ENCODE measurements at regions not wholly inside any gene's neighbourhood (a gene's known extent, or its start where the extent isn't known, plus 50 kb on each side); places are given as distances from the start of the nearest gene placed in this dataset.
A peak's percentile ranks its signal among the peaks of the same experiment; 100 is the strongest.

DNA sequence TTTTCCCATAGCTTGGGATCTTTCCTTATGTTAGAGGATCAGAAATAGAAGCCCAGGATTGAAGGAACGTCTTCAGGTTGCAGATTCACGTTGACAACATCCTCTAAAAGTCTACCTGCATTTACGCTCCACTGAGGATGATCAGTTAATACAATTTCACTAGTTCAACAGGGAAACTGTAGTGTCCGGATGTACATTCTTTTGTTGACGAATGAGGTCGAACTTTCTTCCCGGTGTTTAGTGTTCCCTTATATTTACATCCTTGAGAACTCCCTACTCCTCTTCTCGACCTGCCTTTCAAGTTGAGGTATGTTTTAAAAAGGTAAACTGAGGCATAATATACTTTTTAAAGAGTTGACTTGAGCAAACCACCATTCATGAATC lies 74.8 kb downstream of the SIK1 start:
- TF ChIP-seq, protein P1, sequence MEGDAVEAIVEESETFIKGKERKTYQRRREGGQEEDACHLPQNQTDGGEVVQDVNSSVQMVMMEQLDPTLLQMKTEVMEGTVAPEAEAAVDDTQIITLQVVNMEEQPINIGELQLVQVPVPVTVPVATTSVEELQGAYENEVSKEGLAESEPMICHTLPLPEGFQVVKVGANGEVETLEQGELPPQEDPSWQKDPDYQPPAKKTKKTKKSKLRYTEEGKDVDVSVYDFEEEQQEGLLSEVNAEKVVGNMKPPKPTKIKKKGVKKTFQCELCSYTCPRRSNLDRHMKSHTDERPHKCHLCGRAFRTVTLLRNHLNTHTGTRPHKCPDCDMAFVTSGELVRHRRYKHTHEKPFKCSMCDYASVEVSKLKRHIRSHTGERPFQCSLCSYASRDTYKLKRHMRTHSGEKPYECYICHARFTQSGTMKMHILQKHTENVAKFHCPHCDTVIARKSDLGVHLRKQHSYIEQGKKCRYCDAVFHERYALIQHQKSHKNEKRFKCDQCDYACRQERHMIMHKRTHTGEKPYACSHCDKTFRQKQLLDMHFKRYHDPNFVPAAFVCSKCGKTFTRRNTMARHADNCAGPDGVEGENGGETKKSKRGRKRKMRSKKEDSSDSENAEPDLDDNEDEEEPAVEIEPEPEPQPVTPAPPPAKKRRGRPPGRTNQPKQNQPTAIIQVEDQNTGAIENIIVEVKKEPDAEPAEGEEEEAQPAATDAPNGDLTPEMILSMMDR (IDR thresholded peaks at IDR 0.05; ENCODE audit: insufficient read depth, low read length, severe bottlenecking): no peak
- FAIRE-seq (no peak), DNase-seq (ENCODE audit: low read depth) (no peak)
- Histone ChIP-seq H3K4me3 (ENCODE audit: low read depth, low read length) (no peak overlapping the region), H3K36me3 (ENCODE audit: control insufficient read depth, insufficient read depth, low read length) (no peaks in the 10 kb centered on the region), H3K27me3 (ENCODE audit: control insufficient read depth, insufficient read depth, low read length) (no peaks in the 10 kb centered on the region)

DNA sequence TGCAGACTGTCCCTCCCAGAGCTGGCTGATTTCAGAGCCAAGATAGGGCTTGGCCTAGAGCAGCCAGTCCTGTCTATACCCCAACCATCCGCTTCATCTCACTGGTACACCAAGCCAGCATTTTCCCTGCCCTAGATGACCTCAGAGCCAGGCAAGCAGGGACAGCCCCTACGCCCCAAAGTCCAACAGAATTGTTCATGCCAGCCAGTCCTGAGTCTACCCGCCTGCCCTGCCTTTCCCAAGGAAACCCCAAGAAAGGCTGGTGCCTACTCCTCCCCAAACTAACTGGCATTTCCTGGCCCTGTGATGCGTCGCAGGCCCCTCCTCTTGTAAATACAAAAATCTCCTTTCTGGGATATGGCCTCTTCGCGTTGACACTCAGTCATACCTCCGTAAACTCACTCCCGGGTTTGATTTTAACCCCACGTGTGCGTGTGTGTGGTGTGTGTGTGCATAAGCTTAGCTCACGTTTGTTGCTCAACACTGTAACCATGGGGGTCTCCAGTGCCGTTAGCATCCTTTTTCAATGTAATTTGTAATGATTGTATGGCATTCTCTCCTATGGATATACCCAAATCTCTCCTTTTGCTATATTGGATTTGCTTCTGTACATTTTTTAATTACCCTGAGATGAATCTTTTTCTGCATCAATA lies 75.3 kb downstream of the SIK1 start:
- no peaks in the 10 kb centered on the region for H3K36me3 ChIP-seq (ENCODE audit: control insufficient read depth, insufficient read depth, low read length)

DNA sequence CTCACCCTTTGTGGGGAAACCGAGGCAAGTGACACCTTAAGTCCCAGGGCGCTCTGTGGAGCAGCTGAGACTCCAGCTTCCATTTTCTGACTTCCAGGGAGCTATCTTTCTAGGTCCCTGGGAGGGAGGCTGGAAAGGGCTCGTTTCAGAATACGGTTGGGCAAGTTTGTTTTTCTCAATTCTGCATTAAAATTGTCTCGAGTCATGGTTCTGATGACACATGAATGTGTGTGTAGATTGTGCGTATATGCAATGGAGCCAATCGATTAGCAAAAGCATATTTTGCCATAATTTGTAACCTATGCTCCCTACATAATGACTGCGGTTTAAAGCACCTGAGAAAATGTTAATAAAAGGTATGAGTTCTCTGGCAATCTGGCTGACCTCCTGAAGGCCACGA lies 77.3 kb downstream of the SIK1 start:
- Histone ChIP-seq H3K36me3 (ENCODE audit: control insufficient read depth, insufficient read depth, low read length) (no peaks in the 10 kb centered on the region), H3K4me3 (ENCODE audit: low read depth, low read length) (no peak overlapping the region), H3K27me3 (ENCODE audit: control insufficient read depth, insufficient read depth, low read length) (no peaks in the 10 kb centered on the region)
- TF ChIP-seq, protein P1 (IDR thresholded peaks at IDR 0.05; ENCODE audit: insufficient read depth, low read length, severe bottlenecking): no peak
- DNase-seq (ENCODE audit: low read depth) (no peak), FAIRE-seq (no peak)

More for the DNA sequence above, 75.3 kb downstream of the SIK1 start:
- no peak overlapping the region for H3K4me3 ChIP-seq (ENCODE audit: low read depth, low read length)
- no peaks in the 10 kb centered on the region for H3K27me3 ChIP-seq (ENCODE audit: control insufficient read depth, insufficient read depth, low read length)
- no peak for FAIRE-seq
- peak; percentile 46 for DNase-seq (ENCODE audit: low read depth)
- TF ChIP-seq, protein P1 (IDR thresholded peaks at IDR 0.05; ENCODE audit: insufficient read depth, low read length, severe bottlenecking): no peak

- no peaks in the 10 kb centered on the region for H3K36me3 ChIP-seq (ENCODE audit: control insufficient read depth, insufficient read depth, low read length)
- TF ChIP-seq, protein P1 (IDR thresholded peaks at IDR 0.05; ENCODE audit: insufficient read depth, low read length, severe bottlenecking): no peak
- no peak for FAIRE-seq
- peak; percentile 32 for DNase-seq (ENCODE audit: low read depth)
- H3K27me3 ChIP-seq (ENCODE audit: control insufficient read depth, insufficient read depth, low read length): no peaks in the 10 kb centered on the region
- no peak overlapping the region for H3K4me3 ChIP-seq (ENCODE audit: low read depth, low read length)
Measured at GRCh38 chr21:43348801-43349261, 78.1 kb downstream of the SIK1 start.

DNA sequence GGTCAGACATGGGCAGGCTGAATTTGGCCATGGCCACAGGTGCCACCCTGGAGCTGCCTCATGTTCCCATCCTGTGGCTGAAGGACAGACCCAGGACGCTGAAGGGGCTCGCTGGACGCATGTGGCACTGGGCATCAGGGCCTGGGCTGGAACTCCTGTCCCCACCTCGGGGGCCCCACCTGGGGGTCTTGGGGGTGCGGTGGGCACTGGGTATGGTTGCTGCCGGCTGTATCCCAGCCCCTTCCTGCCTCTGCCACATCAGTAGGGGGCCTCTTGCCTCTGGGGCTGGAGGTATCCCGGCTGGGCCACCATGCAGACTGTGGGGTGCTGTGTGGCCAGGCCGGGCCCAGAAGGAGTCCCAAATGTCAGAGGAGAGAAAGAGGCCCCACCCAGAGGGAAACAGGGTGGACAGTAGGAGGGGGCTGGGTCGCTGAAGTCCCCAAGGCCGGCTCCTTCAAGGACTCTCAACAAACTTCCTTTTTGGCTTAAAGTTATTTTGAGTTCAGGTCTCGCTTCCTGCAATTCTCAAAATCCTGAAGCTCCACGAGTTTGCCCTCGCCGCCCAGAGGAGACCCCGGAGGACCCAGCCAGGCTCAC lies 78.7 kb downstream of the SIK1 start:
- TF ChIP-seq, protein P1 (IDR thresholded peaks at IDR 0.05; ENCODE audit: insufficient read depth, low read length, severe bottlenecking): no peak

More for the DNA sequence above, 78.7 kb downstream of the SIK1 start:
- H3K4me3 ChIP-seq (ENCODE audit: low read depth, low read length): no peak overlapping the region
- no peak for FAIRE-seq
- H3K27me3 ChIP-seq (ENCODE audit: control insufficient read depth, insufficient read depth, low read length): no peaks in the 10 kb centered on the region
- DNase-seq (ENCODE audit: low read depth): no peak
- H3K36me3 ChIP-seq (ENCODE audit: control insufficient read depth, insufficient read depth, low read length): no peaks in the 10 kb centered on the region

Measured in bronchial epithelial cell (primary cell).